HEK293 (cell line): ENCODE measurements at regions not wholly inside any gene's neighbourhood (a gene's known extent, or its start where the extent isn't known, plus 50 kb on each side); places are given as distances from the start of the nearest gene placed in this dataset.

Source experiments
- CTCF ChIA-PET: fragments of 350-600 bp; formaldehyde crosslinking; extraction: SDS; loops from one replicate; lab custom pipeline; 2021; ENCODE audit warnings: antibody characterized with exemption; lab: Yijun Ruan, JAX
- POLR2A ChIA-PET: fragments of 300-600 bp; formaldehyde crosslinking; extraction: SDS; loops from one replicate; lab custom pipeline; 2020; ENCODE audit warnings: antibody characterized with exemption, inconsistent platforms; lab: Yijun Ruan, JAX
- H3K27ac ChIP-seq: fragments of 200-500 bp; sonication (Bioruptor generic); 2 replicates; pipeline ENCODE4 v1.5.1; 2014; ENCODE audit warnings: low read depth, low read length, control low read depth, inconsistent platforms; ENCODE audit errors: extremely low read depth
- H3K36me3 ChIP-seq, 2 experiments: fragments of 200-500 bp in 1 of 2; sonication (Bioruptor generic) in 1 of 2; 1 replicate in 1 of 2; 2 replicates in 1 of 2; pipeline ENCODE4 v1.5.1; 2014 to 2017; ENCODE audit warnings: inconsistent platforms in 2 of 2, low read length in 2 of 2; ENCODE audit not compliant: control insufficient read depth in 2 of 2, insufficient read depth in 1 of 2
- H3K4me1 ChIP-seq: fragments of 200-500 bp; sonication (Bioruptor generic); 2 replicates; pipeline ENCODE4 v1.5.1; 2014; ENCODE audit warnings: mild to moderate bottlenecking, low read length, inconsistent platforms; ENCODE audit not compliant: control insufficient read depth, insufficient read depth
- H3K4me3 ChIP-seq: 2 replicates; pipeline ENCODE4 v1.5.1; 2011; ENCODE audit warnings: low read depth, mild to moderate bottlenecking, control low read depth, low read length, moderate library complexity
- H3K9me3 ChIP-seq: fragments of 200-500 bp; sonication (Bioruptor generic); 2 replicates; pipeline ENCODE4 v1.5.1; 2014; ENCODE audit warnings: low read depth, low read length, inconsistent platforms; ENCODE audit not compliant: control insufficient read depth, insufficient read depth
- BCL11A ChIP-seq: fragments of 450-650 bp; formaldehyde crosslinking; IDR thresholded peaks from 2 replicates; pipeline ENCODE4 v1.5.1; 2016; ENCODE audit warnings: low read depth, missing biosample characterization, missing genetic modification characterization
- GLI2 ChIP-seq: fragments of 450-650 bp; formaldehyde crosslinking; IDR thresholded peaks from 2 replicates; pipeline ENCODE4; 2017; ENCODE audit warnings: missing biosample characterization, missing genetic modification characterization, low read depth, borderline replicate concordance
- GLI4 ChIP-seq: fragments of 450-650 bp; formaldehyde crosslinking; IDR thresholded peaks from 2 replicates; pipeline ENCODE4 v1.5.1; 2016; ENCODE audit warnings: missing biosample characterization, missing genetic modification characterization
- KLF1 ChIP-seq: fragments of 450-650 bp; formaldehyde crosslinking; IDR thresholded peaks from 2 replicates; pipeline ENCODE4 v1.5.1; 2016; ENCODE audit warnings: missing biosample characterization, missing genetic modification characterization
- KLF8 ChIP-seq: fragments of 450-650 bp; formaldehyde crosslinking; IDR thresholded peaks from 2 replicates; pipeline ENCODE4 v1.5.1; 2016; ENCODE audit warnings: missing biosample characterization, missing genetic modification characterization
- KLF9 ChIP-seq: fragments of 450-650 bp; formaldehyde crosslinking; IDR thresholded peaks from 2 replicates; pipeline ENCODE4 v1.5.1; 2016; ENCODE audit warnings: missing biosample characterization, missing genetic modification characterization, low read depth
- MEIS1 ChIP-seq: sonication (generic); formaldehyde crosslinking; IDR thresholded peaks from 2 replicates; pipeline ENCODE4 v1.8.1; 2022; ENCODE audit warnings: missing genetic modification reagents, mild to moderate bottlenecking, borderline replicate concordance
- RBAK ChIP-seq: fragments of 450-650 bp; formaldehyde crosslinking; IDR thresholded peaks from 2 replicates; pipeline ENCODE4 v1.5.1; 2016; ENCODE audit warnings: missing biosample characterization, missing genetic modification characterization
- SCRT1 ChIP-seq: fragments of 450-650 bp; formaldehyde crosslinking; IDR thresholded peaks from 2 replicates; pipeline ENCODE4 v1.5.1; 2016; ENCODE audit warnings: missing biosample characterization, missing genetic modification characterization, borderline replicate concordance
- SP7 ChIP-seq: fragments of 450-650 bp; formaldehyde crosslinking; IDR thresholded peaks from 2 replicates; pipeline ENCODE4 v1.5.1; 2016; ENCODE audit warnings: missing biosample characterization, missing genetic modification characterization
- YY2 ChIP-seq: fragments of 450-650 bp; formaldehyde crosslinking; IDR thresholded peaks from 2 replicates; pipeline ENCODE4 v1.5.1; 2016; ENCODE audit warnings: missing biosample characterization, missing genetic modification characterization
- ZFP37 ChIP-seq: fragments of 450-650 bp; formaldehyde crosslinking; IDR thresholded peaks from 2 replicates; pipeline ENCODE4 v1.5.1; 2016; ENCODE audit warnings: missing biosample characterization, missing genetic modification characterization
- ZIC2 ChIP-seq: fragments of 450-650 bp; formaldehyde crosslinking; IDR thresholded peaks from 2 replicates; pipeline ENCODE4 v1.5.1; 2016; ENCODE audit warnings: missing biosample characterization, missing genetic modification characterization
- ZNF211 ChIP-seq: fragments of 450-650 bp; formaldehyde crosslinking; IDR thresholded peaks from 2 replicates; pipeline ENCODE4 v1.5.1; 2016; ENCODE audit warnings: low read depth, missing biosample characterization, missing genetic modification characterization
- ZNF223 ChIP-seq: fragments of 450-650 bp; formaldehyde crosslinking; IDR thresholded peaks from 2 replicates; pipeline ENCODE4 v1.5.1; 2016; ENCODE audit warnings: missing biosample characterization, missing genetic modification characterization
- ZNF558 ChIP-seq: fragments of 450-650 bp; formaldehyde crosslinking; IDR thresholded peaks from 2 replicates; pipeline ENCODE4 v1.5.1; 2016; ENCODE audit warnings: missing biosample characterization, missing genetic modification characterization
- ZNF571 ChIP-seq: fragments of 450-650 bp; formaldehyde crosslinking; IDR thresholded peaks from 2 replicates; pipeline ENCODE4 v1.5.0; 2017; ENCODE audit warnings: missing biosample characterization, missing genetic modification characterization
- ZNF626 ChIP-seq: fragments of 450-650 bp; sonication (Bioruptor Pico); formaldehyde crosslinking; IDR thresholded peaks from 2 replicates; pipeline ENCODE4 v1.5.1; 2018; ENCODE audit warnings: missing biosample characterization, missing genetic modification characterization, inconsistent platforms
- ZNF707 ChIP-seq: fragments of 450-650 bp; formaldehyde crosslinking; IDR thresholded peaks from 2 replicates; pipeline ENCODE4 v1.5.1; 2016; ENCODE audit warnings: missing biosample characterization, missing genetic modification characterization
- ZSCAN4 ChIP-seq: fragments of 450-650 bp; formaldehyde crosslinking; IDR thresholded peaks from 2 replicates; pipeline ENCODE4 v1.5.1; 2017; ENCODE audit warnings: missing biosample characterization, missing genetic modification characterization
- TF ChIP-seq, protein P1 (sequence below): fragments of 450-650 bp; formaldehyde crosslinking; IDR thresholded peaks from 2 replicates; pipeline ENCODE4 v1.5.1; 2016; ENCODE audit warnings: missing biosample characterization, missing genetic modification characterization, low read depth
- TF ChIP-seq, protein P2 (sequence below): fragments of 450-650 bp; formaldehyde crosslinking; IDR thresholded peaks from 2 replicates; pipeline ENCODE4 v1.5.1; 2017; ENCODE audit warnings: missing biosample characterization, missing genetic modification characterization

DNA sequence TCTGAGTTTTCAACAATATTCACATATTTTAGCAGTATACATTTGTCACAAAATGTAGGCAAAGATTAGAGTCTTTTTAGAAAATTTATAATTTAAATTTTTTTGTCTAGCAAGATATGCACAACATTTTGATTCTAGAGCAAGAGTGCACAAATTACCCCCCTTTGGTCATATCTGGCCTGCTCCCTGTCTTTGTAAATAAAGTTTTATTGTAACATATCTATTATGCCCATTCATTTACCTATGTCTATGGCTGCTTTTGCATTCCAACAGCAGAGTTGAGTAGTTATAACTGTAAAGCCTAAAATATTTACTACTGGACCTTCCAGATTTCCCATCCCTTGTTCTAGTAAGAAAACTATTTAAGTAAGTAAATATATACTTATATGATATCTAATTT is 430.7 kb downstream of the EDEM1 start:
- H3K4me1 ChIP-seq: no peaks in the 10 kb centered on the region
- no peaks in the 10 kb centered on the region for H3K9me3 ChIP-seq
- CTCF ChIA-PET: no interaction called here
- no peak overlapping the region for H3K4me3 ChIP-seq
- H3K27ac ChIP-seq: no peak overlapping the region
- TF ChIP-seq BCL11A (tag by site-specific recombination): no peak
- TF ChIP-seq ZSCAN4 (tag by site-specific recombination): no peak
- no peak for TF ChIP-seq SP7 (tag by site-specific recombination)
- TF ChIP-seq ZIC2 (tag by site-specific recombination): no peak
- H3K36me3 ChIP-seq: no peaks in the 10 kb centered on the region
- POLR2A ChIA-PET: no interaction called here

DNA sequence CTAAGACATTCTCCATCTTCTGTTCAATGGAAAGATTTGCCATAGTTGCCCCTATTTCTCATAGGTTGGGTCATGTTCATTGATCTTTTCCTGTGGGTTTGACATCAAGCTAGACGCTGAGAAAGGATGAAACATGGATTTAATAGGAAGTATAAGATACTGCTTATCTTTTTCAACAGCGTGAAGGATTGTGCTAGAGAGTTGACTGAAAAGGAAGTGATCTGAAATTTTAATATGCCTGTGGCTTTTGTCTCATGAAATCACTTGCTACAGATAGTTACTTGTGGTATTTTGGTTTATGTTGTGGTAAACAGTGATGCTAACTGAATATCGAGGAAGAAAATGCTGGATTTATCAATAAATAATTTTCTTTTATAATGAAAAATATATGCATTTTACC is 442.9 kb downstream of the EDEM1 start:
- POLR2A ChIA-PET: no interaction called here
- CTCF ChIA-PET: no interaction called here

DNA sequence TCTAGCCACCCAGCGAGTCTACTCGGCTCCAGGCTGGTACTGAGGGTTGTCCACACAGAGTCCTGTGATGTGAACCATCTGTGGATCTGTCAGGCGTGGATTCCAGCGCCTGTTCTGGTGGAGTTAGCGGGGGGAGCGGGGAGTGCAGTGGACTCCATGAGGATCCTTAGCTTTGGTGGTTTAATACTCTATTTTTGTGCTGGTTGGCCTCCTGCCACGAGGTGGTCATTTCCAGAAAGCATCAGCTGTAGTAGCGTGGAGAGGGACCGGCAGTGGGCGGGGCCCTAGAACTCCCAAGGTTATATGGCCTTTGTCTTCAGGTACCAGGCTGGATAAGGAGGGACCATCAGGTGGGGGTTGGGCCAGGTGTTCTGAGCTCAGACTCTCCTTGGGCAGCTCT is 446.5 kb downstream of the EDEM1 start:
- H3K36me3 ChIP-seq: no peaks in the 10 kb centered on the region
- no peak overlapping the region for H3K27ac ChIP-seq
- ChIA-PET POLR2A (no interaction called here), CTCF (no interaction called here)
- no peaks in the 10 kb centered on the region for H3K9me3 ChIP-seq
- no peak overlapping the region for H3K4me3 ChIP-seq
- no peak for TF ChIP-seq KLF8 (tag by site-specific recombination)
- no peaks in the 10 kb centered on the region for H3K4me1 ChIP-seq

More for the DNA sequence above, 442.9 kb downstream of the EDEM1 start:
- H3K27ac ChIP-seq: no peak overlapping the region
- H3K9me3 ChIP-seq: no peaks in the 10 kb centered on the region
- no peaks in the 10 kb centered on the region for H3K4me1 ChIP-seq
- H3K4me3 ChIP-seq: no peak overlapping the region
- no peaks in the 10 kb centered on the region for H3K36me3 ChIP-seq
- TF ChIP-seq ZNF626: no peak
- TF ChIP-seq BCL11A (tag by site-specific recombination): no peak
- no peak for TF ChIP-seq ZNF571 (tag by site-specific recombination)
- TF ChIP-seq, protein P1, sequence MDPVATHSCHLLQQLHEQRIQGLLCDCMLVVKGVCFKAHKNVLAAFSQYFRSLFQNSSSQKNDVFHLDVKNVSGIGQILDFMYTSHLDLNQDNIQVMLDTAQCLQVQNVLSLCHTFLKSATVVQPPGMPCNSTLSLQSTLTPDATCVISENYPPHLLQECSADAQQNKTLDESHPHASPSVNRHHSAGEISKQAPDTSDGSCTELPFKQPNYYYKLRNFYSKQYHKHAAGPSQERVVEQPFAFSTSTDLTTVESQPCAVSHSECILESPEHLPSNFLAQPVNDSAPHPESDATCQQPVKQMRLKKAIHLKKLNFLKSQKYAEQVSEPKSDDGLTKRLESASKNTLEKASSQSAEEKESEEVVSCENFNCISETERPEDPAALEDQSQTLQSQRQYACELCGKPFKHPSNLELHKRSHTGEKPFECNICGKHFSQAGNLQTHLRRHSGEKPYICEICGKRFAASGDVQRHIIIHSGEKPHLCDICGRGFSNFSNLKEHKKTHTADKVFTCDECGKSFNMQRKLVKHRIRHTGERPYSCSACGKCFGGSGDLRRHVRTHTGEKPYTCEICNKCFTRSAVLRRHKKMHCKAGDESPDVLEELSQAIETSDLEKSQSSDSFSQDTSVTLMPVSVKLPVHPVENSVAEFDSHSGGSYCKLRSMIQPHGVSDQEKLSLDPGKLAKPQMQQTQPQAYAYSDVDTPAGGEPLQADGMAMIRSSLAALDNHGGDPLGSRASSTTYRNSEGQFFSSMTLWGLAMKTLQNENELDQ (tag by site-specific recombination): no peak

- H3K36me3 ChIP-seq: no peaks in the 10 kb centered on the region
- H3K4me1 ChIP-seq: no peaks in the 10 kb centered on the region
- no peaks in the 10 kb centered on the region for H3K9me3 ChIP-seq
- POLR2A ChIA-PET: no interaction called here
- no peak for TF ChIP-seq RBAK (tag by site-specific recombination)
- no peak for TF ChIP-seq KLF9 (tag by site-specific recombination)
- TF ChIP-seq, protein P2, sequence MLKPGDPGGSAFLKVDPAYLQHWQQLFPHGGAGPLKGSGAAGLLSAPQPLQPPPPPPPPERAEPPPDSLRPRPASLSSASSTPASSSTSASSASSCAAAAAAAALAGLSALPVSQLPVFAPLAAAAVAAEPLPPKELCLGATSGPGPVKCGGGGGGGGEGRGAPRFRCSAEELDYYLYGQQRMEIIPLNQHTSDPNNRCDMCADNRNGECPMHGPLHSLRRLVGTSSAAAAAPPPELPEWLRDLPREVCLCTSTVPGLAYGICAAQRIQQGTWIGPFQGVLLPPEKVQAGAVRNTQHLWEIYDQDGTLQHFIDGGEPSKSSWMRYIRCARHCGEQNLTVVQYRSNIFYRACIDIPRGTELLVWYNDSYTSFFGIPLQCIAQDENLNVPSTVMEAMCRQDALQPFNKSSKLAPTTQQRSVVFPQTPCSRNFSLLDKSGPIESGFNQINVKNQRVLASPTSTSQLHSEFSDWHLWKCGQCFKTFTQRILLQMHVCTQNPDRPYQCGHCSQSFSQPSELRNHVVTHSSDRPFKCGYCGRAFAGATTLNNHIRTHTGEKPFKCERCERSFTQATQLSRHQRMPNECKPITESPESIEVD (tag by site-specific recombination): no peak
- TF ChIP-seq GLI2 (tag by site-specific recombination): no peak
- TF ChIP-seq ZNF211: no peak
- no peak for TF ChIP-seq ZFP37 (tag by site-specific recombination)
- no peak for TF ChIP-seq GLI4
- no peak for TF ChIP-seq ZNF558
- no peak for TF ChIP-seq ZNF707
- no peak for TF ChIP-seq YY2 (tag by site-specific recombination)
- TF ChIP-seq ZNF223 (tag by site-specific recombination): no peak
- no peak for TF ChIP-seq KLF1 (tag by site-specific recombination)
- TF ChIP-seq SCRT1 (tag by site-specific recombination): no peak
- TF ChIP-seq MEIS1: no peak
- TF ChIP-seq, all 188 proteins: peak for 0
- Histone ChIP-seq H3K27ac (no peak overlapping the region), H3K4me3 (no peak overlapping the region)
- CTCF ChIA-PET: no interaction called here
Observed at GRCh38 chr3:5634411-5634810, 446.9 kb downstream of the EDEM1 start.
